BJ (cell line): ENCODE measurements at regions not wholly inside any gene's neighbourhood (a gene's known extent, or its start where the extent isn't known, plus 50 kb on each side); places are given as distances from the start of the nearest gene placed in this dataset.

Experiments
- CTCF ChIA-PET: fragments of 350-600 bp; formaldehyde crosslinking; extraction: SDS; loops from one replicate; lab custom pipeline; 2021; ENCODE audit warnings: antibody characterized with exemption, inconsistent platforms; lab: Yijun Ruan, JAX
- POLR2A ChIA-PET: fragments of 300-600 bp; sonication (Branson Sonifier 250); formaldehyde crosslinking; extraction: SDS; loops from one replicate; lab custom pipeline; 2021; ENCODE audit warnings: antibody characterized with exemption; lab: Charles Lee
- DNase-seq: peaks from one replicate; pipeline ENCODE4 v3.0.0-alpha.2; 2011; ENCODE audit warnings: low read depth
- H3K27me3 ChIP-seq: 2 replicates; pipeline ENCODE4 v1.6.0; 2011; ENCODE audit warnings: low read length; ENCODE audit not compliant: control insufficient read depth, insufficient read depth
- H3K36me3 ChIP-seq: 2 replicates; pipeline ENCODE4 v1.5.1; 2011; ENCODE audit warnings: low read length; ENCODE audit not compliant: control insufficient read depth, insufficient read depth
- H3K4me3 ChIP-seq: 2 replicates; pipeline ENCODE4 v1.5.1; 2011; ENCODE audit warnings: low read depth, mild to moderate bottlenecking, control low read depth, low read length
- TF ChIP-seq, protein P1 (sequence below): IDR thresholded peaks from 2 replicates; pipeline ENCODE4 v1.5.1; 2011; ENCODE audit warnings: low read depth, mild to moderate bottlenecking, control low read depth, inconsistent platforms, low read length, moderate library complexity; ENCODE audit not compliant: insufficient read depth

DNA sequence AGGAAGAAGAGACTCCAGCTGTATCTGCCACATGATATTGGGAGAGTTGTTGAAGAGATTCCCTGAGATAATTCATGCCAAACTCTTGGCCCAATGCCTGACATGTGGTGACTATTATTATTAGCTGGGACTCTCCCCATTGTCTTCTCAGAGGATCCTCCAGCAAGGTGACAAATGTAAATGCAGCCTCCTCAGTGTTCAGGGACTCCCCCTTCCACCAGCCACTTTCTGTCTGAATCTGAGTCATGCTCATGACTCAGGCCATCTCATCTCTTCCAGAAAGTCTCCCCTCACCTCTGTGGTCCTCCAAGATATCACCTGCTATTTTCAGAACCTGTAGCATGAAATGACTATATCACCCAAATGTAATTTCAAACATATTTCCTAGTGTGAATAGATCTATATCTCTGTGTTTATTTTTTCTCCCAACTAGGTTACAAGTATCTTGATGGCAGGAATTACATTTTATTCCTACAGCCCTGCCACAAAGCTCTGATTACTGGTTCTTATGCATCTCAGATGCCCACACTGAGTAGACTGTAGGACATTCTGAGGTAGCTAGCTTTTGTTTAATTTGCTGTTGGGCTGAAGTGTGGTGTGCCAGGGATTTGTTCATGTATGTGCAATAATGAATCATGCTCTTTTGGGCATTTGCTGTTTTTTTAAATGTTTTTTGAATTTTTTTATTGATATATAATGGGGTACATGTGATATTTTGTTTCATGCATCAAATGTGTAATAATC lies 126.6 kb upstream of the IL12B start:
- DNase-seq: no peak
- H3K27me3 ChIP-seq: no peaks in the 10 kb centered on the region
- ChIA-PET CTCF (interaction anchor here (0.7 to 2.1 kb wide), 3 partner anchors 12 to 495 kb away, joined by 3 to 10 read pairs (median 3); no protein-coding TSS in a partner anchor), POLR2A (interaction anchor here (0.7 kb wide), 1 partner anchor 708 kb away, joined by 4 read pairs; no protein-coding TSS in a partner anchor)
- TF ChIP-seq, protein P1, sequence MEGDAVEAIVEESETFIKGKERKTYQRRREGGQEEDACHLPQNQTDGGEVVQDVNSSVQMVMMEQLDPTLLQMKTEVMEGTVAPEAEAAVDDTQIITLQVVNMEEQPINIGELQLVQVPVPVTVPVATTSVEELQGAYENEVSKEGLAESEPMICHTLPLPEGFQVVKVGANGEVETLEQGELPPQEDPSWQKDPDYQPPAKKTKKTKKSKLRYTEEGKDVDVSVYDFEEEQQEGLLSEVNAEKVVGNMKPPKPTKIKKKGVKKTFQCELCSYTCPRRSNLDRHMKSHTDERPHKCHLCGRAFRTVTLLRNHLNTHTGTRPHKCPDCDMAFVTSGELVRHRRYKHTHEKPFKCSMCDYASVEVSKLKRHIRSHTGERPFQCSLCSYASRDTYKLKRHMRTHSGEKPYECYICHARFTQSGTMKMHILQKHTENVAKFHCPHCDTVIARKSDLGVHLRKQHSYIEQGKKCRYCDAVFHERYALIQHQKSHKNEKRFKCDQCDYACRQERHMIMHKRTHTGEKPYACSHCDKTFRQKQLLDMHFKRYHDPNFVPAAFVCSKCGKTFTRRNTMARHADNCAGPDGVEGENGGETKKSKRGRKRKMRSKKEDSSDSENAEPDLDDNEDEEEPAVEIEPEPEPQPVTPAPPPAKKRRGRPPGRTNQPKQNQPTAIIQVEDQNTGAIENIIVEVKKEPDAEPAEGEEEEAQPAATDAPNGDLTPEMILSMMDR: no peak
- no peak overlapping the region for H3K4me3 ChIP-seq
- no peaks in the 10 kb centered on the region for H3K36me3 ChIP-seq

DNA sequence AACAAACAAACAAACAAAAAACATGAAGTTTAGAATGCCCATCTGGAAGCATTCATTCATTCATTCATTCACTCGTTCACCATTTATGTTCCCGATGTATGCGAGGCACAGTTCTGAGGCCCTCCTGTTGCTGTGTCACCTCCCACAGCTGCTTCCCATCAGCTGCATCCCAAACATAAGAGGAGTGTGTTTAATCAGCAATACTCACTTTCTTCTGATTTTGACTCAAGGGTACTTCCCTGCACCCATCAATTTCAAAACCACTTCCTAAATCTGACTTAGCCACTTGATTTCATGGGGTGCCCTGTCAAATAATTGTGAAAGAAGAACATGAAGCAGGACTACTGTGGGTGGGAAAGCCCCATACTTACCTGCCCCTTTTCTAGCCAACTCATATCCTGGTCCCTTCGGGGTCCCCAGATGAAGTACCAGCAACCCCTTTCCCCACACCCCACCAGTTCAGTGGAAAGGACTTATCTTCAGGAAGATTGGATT lies 128.0 kb upstream of the IL12B start:
- no peaks in the 10 kb centered on the region for H3K36me3 ChIP-seq
- ChIA-PET POLR2A (no interaction called here), CTCF (no interaction called here)
- H3K4me3 ChIP-seq: no peak overlapping the region
- TF ChIP-seq, protein P1: no peak
- DNase-seq: no peak
- no peaks in the 10 kb centered on the region for H3K27me3 ChIP-seq

DNA sequence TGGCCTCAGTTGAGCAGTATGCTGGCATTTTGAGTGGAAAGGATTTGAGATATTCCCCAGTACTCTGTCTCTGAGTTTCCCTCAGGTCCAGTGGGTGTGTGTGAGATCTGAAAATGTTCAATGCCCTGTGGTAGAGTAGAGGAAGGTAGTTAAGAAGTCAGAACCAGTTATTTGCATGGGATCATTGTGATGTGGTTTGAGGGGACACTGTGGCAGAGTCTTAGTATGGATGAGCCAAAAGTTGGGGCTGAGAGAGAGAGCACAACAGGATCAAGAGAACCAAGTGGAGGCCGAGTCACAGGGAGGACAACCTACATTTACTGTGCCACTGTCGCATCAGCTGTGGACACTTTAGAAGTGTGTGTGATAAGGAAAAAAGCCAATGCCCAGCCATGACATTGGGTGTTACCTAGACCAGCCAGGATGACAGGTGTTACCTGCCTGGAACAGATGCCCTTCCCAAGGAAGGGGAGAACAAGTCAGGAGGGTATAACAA lies 128.9 kb upstream of the IL12B start:
- TF ChIP-seq, protein P1: no peak
- POLR2A ChIA-PET: no interaction called here
- no peak overlapping the region for H3K4me3 ChIP-seq
- no peaks in the 10 kb centered on the region for H3K36me3 ChIP-seq
- H3K27me3 ChIP-seq: no peaks in the 10 kb centered on the region
- CTCF ChIA-PET: no interaction called here
- DNase-seq: no peak

DNA sequence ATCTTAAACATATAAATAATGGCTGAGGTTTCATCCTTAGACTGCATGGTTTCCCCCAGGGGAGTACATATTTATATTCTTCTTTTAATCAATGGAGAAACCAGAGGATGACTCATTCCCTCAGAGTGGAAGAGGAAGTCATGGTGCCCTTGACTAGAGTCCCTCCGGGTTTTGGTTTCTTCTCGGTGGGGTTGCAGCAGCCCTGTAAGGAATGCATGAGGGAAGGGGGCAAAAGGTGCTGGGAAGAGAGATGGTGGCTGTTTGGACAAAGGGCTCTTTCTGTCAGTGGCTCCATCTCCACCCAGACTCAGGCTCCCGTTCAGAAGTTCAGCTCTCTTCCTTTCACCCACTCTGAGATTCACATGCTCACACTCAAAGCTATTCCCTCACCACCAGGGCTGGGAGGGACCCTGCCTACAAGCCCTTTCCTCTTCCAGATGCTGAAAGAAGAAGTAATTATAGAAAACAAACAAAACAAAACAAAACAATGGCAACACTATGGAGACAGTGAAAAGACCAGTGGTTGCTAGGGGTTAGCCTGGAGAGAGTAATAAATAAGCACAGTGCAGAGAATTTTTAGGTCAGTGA lies 129.8 kb upstream of the IL12B start:
- Histone ChIP-seq H3K36me3 (no peaks in the 10 kb centered on the region), H3K4me3 (no peak overlapping the region), H3K27me3 (no peaks in the 10 kb centered on the region)
- no peak for DNase-seq
- ChIA-PET CTCF (no interaction called here), POLR2A (no interaction called here)
- TF ChIP-seq, protein P1: no peak
